RCC 7860 (cell line): ENCODE measurements at regions not wholly inside any gene's neighbourhood (a gene's known extent, or its start where the extent isn't known, plus 50 kb on each side); places are given as distances from the start of the nearest gene placed in this dataset.

Experiments used
- DNase-seq: peaks from one replicate; pipeline ENCODE4 v3.0.0-alpha.2; 2015; ENCODE audit warnings: low spot score
- FAIRE-seq: peaks from 2 replicates; lab custom pipeline; 2012; peaks lifted over from hg19 to GRCh38; lab: Jason Lieb, UNC

DNA sequence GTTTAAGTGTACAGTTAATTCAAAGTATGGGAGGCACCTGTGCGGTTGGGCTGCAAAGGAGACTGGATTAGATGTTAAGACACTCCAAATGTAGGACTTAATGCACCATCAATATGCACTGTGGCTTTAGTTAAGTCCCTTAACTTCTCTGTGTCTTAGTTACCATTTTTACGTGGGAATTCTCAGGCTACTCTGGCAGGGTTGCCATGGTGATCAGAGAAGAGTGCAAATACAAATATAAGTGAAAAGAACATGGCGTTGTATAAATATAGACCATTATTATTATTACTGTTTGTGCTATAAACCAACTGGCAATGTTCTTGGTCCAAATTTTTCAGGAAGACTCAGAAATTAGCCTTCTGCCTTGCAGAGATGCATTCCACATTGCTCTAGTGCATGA lies 595.6 kb downstream of the NPHP4 start:
- no peak for FAIRE-seq
- no peak for DNase-seq

DNA sequence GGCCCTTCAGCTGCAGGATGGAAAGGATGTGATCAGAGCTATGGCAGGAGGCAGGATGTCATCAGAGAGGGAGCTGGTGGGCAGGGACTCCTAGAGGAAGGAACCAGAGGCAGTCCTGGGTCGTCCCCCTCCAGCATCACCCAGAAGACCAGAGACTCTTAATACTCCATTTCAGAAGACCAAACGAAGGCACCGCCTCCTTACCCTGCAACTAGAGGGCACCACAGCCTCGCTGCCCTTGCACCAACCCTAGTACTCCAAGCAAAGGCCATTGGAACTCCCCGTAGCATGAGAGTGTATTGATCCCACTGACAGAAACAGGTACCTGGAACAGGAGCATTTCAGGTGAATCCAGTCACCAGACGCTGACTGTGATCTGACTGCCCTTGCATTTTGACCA lies 598.1 kb downstream of the NPHP4 start:
- FAIRE-seq (no peak), DNase-seq (no peak)

DNA sequence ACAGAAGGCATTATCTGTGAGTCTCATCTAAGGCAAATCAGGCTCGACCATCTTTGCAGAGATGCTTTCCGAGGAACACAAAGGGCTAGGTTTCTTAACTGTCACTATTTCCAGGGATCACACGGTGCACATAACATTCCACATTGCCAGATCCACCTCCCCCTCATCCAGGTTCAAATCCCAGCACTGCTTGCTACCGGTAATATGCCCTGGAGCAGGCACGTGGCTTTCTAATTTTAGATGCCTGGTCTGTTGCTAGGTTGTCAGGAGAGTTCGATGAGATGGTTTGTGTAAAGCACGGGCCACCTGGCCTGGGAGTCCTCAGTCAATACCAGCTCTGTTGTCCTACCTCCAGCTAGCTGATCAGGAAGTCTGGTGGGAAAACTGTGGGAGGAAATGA lies 598.6 kb downstream of the NPHP4 start:
- DNase-seq (no peak), FAIRE-seq (no peak)

DNA sequence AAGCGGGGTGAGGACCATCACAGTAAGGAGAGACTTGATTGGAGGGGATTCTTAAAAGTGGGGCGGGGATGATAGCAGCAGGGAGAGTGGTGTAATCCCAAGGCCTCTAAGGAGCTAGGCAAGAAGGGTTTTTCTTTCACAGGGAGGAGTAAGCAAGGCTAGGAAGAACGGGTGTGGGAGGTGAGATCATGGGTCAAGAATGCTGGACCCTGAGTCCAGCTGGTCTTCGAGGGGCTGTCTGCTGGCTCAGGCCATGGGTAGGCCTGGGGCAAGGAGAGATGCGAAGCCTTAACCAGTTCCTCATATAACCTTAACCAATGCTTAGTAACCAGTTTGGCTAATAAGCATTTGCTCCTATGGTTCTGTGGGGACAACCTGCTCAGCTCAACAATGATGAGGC lies 599.1 kb downstream of the NPHP4 start:
- no peak for DNase-seq
- FAIRE-seq, result no peak

DNA sequence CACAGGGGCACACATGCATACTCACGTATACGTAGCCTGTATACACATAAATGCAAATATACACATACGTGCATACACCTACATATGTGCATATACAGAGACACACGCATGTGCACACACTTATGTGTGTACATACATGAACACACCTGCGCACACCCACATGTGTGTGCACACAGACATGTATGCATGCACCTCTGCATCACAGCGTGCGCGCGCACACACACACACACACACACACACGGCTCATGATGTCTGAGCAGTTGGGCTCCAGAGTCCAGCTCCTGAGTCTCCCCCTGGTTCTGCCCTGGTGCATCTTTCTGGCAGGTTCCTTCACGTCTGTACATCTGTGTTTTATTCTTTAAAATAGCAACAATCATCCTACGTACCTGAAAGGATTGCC lies 600.5 kb downstream of the NPHP4 start:
- DNase-seq (no peak), FAIRE-seq (no peak)

DNA sequence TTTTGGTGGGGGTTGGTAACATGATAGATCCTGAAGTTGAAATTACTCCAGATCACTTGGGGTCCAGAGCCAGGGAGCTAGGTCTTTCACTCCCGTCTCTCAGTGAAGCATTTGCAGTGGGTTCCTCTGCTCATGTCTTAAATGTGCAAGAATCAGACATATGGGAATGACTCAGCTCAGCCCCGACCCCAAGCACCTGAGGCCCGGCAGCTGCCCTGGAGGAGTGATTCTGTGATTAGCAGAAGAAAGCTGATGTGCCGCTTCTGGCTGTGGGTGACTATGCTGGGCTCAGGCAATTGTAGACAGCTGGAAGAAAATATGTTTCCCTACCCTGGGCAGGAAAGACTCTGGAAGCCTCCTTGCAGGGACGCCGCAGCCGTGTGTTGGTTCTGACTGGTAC lies 601.7 kb downstream of the NPHP4 start:
- DNase-seq, result no peak
- FAIRE-seq, result no peak

DNA sequence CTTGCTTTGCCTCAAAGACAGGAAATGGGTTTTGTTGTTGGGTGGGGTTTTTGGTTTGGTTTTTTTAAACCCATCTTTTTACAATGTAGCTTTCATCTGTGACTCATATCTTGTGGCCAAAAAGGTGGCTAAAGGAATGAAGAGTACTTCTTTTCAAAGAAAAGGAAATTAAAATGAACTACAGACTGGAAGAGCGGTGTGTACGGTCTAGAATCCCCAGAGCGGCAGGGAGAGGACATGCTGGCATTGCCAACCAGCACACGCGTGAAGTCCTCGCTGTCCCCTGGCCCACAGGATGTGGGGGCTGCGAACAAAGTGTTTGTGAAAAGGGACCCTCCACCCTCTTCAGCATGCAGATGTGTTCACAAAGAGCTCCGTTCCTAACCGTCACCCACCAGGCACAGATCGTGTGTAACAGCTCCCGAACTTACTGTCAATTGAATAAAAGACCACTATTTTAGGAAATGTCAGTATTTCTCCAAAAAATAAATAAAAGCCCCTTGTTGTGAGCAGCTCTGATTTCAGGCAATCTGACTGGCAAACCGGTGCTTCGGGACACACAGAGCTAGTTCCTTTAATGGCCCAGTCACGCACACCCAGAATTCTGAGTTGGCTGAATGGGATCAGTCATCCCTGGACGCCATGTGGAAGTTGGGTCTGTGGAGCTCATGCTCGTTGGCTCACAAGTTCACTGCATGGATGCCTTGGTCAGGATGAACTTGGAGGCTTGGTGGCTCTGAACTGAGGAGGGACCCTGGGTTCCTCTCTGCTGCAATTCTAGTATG lies 602.9 kb downstream of the NPHP4 start:
- no peak for DNase-seq
- FAIRE-seq, result no peak

DNA sequence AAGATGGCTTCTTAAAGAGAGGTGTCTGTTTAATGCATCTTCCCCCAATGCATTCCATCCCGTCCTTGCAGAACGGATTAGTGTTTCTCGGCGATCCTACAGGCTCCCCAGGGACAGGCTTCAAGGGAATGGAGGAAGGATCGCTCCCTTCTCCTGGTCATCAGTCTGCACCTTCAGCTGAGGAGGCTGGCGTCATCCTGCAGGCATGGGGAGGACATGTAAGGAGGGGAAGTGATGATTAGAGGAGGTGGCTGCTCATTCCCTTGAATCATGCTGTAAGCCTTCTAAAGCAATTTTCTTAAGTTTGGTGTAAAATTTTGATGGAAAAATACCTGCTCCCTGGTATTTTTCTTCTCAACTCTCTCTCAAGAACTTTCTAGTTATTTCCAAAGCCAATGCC lies 603.6 kb downstream of the NPHP4 start:
- FAIRE-seq, result no peak
- DNase-seq, result peak; percentile 20

DNA sequence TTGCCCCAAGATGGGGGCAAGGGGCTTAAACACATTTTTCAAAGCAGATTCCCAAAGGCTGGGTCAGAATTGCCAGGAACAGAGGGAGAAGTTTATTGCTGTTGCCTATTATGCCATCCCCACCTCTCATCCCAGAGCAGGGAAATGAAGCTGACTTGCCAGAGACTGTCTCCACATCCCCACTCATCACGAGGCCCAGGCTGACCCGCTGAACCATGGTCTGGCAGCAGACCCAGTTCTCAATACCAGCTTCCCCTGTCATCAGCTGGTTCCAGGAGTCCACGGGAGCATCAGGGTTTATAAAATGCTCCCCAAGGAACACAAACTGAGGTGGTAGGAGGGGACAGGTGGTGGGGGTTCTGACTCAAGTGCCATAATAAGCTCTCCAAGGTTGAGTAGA lies 605.9 kb downstream of the NPHP4 start:
- DNase-seq (no peak), FAIRE-seq (no peak)

DNA sequence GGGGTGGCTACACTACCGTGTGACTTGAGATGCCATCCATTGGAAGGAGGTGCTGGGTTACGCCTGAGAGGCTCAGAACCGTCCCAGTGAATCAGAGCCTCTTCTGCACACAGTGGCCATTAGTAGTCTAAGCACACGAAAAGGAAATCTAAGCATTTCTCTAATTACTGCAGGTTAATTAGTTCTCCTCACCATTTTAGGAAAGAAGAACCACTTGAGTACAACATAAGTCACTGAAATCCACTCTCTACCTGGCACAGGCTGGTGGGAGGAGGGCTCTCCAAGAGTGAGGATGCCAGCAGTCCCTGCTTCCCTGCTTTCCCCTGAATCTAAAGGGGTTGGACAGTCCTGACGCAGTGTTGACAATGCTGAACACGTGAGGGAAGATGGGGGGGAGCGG lies 606.3 kb downstream of the NPHP4 start:
- no peak for FAIRE-seq
- no peak for DNase-seq

DNA sequence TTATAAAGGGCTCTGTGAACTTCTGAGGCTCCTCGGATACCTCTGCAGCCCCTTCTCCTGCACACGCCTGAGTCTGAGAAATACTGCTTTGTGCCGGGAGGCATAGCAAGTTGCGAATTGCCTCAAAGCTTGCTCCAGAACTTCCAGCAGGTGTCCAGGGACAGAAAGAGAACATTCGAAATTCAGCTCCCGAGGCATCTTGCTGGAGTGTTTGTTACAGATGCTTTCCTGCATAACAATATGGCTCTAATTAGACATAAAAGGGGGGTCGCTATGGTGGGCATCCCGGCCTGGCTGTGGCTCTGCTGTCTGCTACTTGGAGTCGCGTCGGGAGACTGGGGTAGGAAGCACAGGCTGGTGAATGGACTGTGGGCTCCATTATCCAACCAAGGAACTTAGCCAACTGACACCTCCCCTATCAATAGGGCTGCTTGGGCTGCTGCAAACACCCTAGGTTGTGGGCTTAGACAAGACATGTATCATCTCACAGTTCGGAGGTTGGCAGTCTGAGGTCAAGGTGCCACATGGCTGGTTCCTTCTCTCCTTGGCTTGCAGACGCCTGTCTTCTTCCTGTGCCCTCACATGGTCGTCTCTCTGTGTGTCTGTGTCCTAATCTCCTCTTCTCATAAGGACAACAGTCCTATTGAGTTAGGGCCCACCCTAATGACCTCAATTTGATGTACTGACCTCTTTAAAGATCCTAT lies 607.0 kb downstream of the NPHP4 start:
- no peak for FAIRE-seq
- DNase-seq, result no peak

DNA sequence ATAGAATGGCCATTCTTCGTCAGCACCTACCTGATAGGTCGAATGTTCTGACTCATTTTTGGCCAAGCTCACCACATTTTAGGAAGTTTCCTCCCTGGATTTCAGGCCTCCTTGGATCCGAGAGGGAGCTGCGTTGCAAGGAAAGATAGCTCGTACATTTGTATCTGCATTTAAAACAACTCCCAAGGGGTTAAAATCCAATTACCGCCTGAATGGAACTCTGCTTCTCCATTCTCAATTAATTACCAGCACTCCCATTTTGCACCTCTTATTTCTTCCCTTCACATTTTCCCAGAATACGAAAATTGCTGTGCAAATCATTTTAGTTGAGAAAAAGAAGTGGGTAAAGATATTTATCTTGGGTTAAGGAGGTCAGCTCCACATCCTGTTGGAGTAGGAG lies 610.7 kb downstream of the NPHP4 start:
- FAIRE-seq, result no peak
- DNase-seq, result no peak

DNA sequence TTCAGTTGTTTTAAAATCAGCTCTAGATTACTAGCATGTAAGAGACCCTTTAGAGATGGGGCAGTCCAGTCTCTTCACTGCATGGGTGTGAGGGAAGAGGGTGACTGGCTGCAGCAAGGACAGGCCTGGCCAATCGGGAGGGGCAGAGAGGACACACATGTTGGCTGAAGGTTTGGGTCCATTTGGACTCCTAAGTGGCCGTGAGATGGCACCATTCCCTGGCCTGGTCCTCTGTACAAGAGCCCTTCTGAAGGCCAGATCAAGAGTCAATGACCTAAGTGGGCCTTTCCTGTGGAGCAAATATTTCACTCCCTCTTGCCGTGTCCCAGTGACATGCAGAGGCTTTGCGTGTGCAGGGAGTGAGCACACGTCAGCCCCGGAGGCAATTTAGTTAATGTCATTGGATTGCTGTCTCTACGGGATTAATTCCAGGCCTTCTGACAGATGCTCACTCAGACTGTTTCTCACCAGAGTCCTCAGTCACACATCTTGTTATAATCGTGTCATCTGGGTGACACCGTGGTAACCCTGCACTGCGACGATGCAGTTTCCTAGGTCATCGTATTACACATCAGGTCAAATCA lies 613.0 kb downstream of the NPHP4 start:
- FAIRE-seq (no peak), DNase-seq (no peak)

DNA sequence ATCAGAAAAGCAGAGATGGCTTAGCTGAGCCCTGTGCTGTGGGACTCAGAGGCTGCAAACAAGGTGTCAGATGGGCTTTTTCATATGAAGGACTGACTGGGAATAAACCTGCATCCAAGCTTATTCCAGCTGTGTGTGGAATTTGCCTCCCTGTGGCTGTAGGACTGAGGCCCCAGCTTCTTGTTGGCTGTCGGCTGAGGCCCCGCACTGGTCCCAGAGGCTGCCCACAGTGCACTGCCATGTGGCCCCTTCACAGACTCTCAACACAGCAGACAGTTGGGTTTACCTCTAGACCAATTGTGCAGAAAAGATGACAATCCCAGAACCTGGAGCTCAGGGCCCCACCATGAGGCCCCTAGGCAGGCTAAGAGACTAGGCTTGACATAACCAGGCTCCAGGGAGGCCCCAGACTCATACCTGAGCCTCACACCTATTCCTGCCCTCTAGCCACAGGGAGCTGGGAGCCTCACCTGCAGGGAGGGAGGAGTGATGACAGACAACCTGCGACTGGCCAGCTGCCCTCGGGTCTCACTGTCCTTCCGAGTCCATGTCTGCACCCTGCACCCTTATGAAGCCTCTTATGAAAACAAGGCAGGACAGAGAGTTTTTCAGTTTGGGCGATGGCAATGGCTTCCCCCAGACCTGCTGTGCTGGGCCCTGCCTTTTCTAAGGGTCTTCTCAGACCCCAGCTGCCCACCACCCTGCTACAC lies 615.5 kb downstream of the NPHP4 start:
- FAIRE-seq (no peak), DNase-seq (no peak)

DNA sequence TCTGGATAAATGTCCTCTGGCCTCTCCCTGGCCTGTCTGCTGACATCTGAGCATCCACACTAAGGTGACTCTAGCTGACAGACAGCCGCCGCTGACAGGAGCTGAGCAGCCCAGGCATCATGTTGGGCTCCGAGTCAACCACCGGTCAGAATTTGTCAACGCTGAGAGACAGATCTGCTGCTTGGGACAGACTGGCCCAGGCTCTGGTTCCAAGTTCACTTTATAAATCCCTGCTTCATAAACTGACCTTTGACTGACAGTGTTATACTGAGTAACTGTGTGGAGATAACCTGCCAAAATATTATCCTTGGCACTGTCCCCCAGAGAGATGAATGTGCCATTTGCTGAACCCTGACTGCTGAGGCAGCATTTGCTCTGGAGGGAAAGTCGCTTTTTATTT lies 616.7 kb downstream of the NPHP4 start:
- DNase-seq, result no peak
- FAIRE-seq, result no peak

DNA sequence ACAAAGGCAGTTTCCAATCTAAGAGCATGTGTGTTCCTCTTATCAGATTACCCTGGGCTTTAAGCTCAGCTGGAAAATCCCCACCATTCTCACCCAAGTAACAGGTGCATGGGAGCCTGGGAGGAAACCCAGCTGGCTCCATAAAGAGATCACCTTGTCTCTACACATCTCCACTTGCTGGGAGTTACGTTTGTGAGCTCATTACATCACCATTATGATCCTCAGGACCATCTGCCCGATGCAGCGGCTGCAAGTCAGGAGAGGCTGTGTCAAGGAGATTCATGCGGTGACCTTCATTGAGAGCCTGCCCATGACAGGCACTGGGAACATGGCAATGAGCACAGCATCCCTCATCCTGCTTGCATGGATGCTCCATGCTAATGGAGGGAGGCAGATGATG lies 618.0 kb downstream of the NPHP4 start:
- DNase-seq (no peak), FAIRE-seq (no peak)

DNA sequence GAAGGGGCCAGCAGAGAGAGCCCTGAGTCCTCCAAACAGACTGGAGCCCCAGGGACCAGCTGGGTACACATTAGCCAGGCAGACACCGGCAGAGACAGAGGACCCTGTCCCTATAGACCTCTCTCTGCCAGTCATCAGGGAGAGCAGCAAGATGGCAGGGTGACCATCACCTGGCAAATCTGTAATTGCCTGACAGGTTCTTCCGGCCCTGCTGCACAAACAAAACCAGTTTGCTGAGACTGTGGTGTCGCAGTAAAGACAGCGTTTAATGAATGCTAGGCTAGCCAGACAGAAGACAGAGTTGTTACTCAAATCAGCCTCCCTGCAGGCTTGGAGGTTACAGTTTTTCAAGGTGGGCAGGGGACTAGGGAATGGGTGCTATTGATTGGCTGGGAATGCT lies 618.9 kb downstream of the NPHP4 start:
- FAIRE-seq, result no peak

DNA sequence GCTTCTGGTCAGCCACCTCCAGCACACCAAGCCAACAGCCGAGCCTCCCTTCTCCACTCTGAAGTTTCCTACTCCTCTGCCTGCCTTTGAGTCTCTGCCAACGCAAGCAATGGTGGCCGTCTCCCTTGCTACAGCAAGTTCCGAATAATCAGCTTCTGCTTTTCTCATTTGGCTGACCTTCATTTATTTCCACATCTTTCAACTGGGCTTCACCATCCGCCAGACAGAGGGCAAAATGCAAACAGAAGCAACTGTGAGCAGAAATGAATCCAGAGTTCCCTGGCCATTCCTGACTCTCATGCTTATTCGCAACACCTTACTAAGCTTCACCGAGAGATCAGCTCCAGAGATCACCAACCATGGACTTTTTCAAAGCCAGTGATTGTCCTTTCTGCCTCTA lies 621.0 kb downstream of the NPHP4 start:
- FAIRE-seq, result no peak
- DNase-seq, result no peak

More for the DNA sequence above, 618.9 kb downstream of the NPHP4 start:
- no peak for DNase-seq

DNA sequence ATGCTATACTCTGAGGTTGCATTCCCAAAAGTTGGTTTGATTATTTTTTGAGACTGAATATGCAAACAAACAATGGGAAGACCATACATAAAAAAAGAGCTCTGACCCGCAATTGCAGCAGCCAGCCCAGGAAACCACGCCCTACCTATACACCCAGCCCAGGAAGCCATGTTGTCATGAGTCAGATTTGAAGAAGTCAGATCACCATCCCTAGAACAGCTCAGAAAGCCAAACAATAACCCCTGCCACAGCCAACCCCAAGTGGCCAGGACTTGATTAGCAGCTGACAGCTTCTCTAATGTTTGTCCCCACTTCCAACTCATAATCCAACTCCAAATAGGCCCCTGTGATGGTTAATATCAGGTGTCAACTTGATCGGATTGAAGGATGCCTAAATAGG lies 621.9 kb downstream of the NPHP4 start:
- no peak for DNase-seq
- no peak for FAIRE-seq

DNA sequence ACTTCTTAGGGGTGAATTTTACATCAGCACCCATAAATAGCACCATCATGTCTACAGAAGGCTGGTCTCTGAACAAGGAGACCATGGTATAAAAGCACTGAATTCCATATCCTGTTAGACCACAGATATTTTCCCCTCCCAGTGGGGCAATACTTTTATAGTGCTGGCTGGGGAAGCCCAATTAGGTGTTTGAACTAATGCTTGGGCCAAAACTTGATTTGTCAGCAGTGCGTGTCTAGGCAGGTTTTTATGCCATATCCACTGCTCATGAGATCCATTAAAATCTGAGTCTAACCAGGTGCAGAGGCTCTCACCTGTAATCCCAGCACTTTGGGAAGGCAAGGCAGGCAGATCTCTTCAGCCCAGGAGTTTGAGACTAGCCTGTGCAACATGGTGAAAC lies 623.0 kb downstream of the NPHP4 start:
- DNase-seq (no peak), FAIRE-seq (no peak)

DNA sequence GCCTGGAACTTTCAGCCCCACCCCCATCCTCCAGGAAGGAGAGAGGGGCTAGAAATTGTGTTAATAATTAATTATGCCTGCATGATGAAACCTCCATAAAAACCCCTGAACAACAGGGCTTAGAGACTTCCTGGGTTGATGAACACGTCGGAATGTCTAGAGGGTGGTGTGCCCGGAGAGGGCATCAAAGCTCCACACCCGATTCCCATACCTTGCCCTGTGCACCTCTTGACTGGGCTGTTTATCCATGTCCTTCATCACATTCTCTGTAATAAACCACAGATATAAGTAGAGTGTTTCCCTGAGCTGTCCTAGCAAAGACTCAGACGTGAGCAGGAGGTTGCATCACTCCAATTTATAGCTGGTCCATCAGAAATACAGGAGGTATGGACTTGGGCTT lies 624.0 kb downstream of the NPHP4 start:
- DNase-seq (no peak), FAIRE-seq (no peak)

DNA sequence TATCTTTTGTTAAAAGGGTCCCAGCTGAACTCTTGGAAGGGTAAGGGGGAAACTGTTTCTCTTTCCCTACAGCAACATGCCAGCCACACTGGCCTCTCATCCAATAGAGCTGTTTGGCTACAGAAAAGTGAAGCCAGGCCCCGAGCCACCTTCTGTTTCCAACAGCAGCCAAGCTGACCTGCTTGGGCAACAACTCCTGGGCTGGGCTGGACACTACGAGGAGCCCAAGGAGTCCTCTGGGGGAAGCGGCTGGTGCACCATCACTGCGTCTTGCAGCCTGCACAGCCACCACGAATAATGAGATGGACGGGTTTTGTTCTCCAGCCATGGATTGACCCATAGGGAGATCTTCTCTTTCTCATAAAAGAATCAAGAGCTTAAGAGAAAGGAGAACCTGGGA lies 624.9 kb downstream of the NPHP4 start:
- DNase-seq (no peak), FAIRE-seq (no peak)
